ENCODE measurements at regions not wholly inside any gene's neighbourhood (a gene's known extent, or its start where the extent isn't known, plus 50 kb on each side); places are given as distances from the start of the nearest gene placed in this dataset.

- no peak for DNase-seq (ENCODE audit: low read depth)
Observed at GRCh38 chr2:236852100-236852976, 233.4 kb upstream of the COPS8 start.

GRCh38 chr2:236852977-236853374 is 232.7 kb upstream of the COPS8 start:
- DNase-seq (ENCODE audit: low read depth), result no peak

- no peak for DNase-seq (ENCODE audit: low read depth)
Observed at GRCh38 chr2:236853585-236854051, 232.1 kb upstream of the COPS8 start.

- no peak for DNase-seq (ENCODE audit: low read depth)
Observed at GRCh38 chr2:236855176-236855865, 230.4 kb upstream of the COPS8 start.

- no peak for DNase-seq (ENCODE audit: low read depth)
Observed at GRCh38 chr2:236855866-236856847, 229.5 kb upstream of the COPS8 start.

GRCh38 chr2:236856848-236857235 is 228.8 kb upstream of the COPS8 start:
- DNase-seq (ENCODE audit: low read depth), result no peak

GRCh38 chr2:236857246-236857645 is 228.4 kb upstream of the COPS8 start:
- DNase-seq (ENCODE audit: low read depth), result no peak

- no peak for DNase-seq (ENCODE audit: low read depth)
Observed at GRCh38 chr2:236857781-236858180, 227.9 kb upstream of the COPS8 start.

- DNase-seq (ENCODE audit: low read depth), result no peak
Observed at GRCh38 chr2:236858661-236859060, 227.0 kb upstream of the COPS8 start.

GRCh38 chr2:236859908-236860307 is 225.8 kb upstream of the COPS8 start:
- no peak for DNase-seq (ENCODE audit: low read depth)

GRCh38 chr2:236861196-236861875 is 224.4 kb upstream of the COPS8 start:
- DNase-seq (ENCODE audit: low read depth), result no peak

- DNase-seq (ENCODE audit: low read depth), result no peak
Observed at GRCh38 chr2:236861944-236862343, 223.7 kb upstream of the COPS8 start.

GRCh38 chr2:236862526-236862925 is 223.2 kb upstream of the COPS8 start:
- DNase-seq (ENCODE audit: low read depth), result no peak

- peak; percentile 73 for DNase-seq (ENCODE audit: low read depth)
Observed at GRCh38 chr2:236862961-236863728, 222.5 kb upstream of the COPS8 start.

GRCh38 chr2:236863729-236864126 is 222.0 kb upstream of the COPS8 start:
- DNase-seq (ENCODE audit: low read depth), result no peak

GRCh38 chr2:236865052-236865451 is 220.6 kb upstream of the COPS8 start:
- no peak for DNase-seq (ENCODE audit: low read depth)

- no peak for DNase-seq (ENCODE audit: low read depth)
Observed at GRCh38 chr2:236866542-236867340, 218.9 kb upstream of the COPS8 start.

- DNase-seq (ENCODE audit: low read depth), result peak; percentile 87
Observed at GRCh38 chr2:236867441-236868260, 218.0 kb upstream of the COPS8 start.

- no peak for DNase-seq (ENCODE audit: low read depth)
Observed at GRCh38 chr2:236870370-236870769, 215.3 kb upstream of the COPS8 start.
